ENCODE measurements at regions not wholly inside any gene's neighbourhood (a gene's known extent, or its start where the extent isn't known, plus 50 kb on each side); places are given as distances from the start of the nearest gene placed in this dataset.

- Histone ChIP-seq H3K27ac (ENCODE audit: low read length) (no peak overlapping the region), H3K4me1 (ENCODE audit: control insufficient read depth, insufficient read depth, low read length) (no peaks in the 10 kb centered on the region), H3K36me3 (ENCODE audit: control insufficient read depth, insufficient read depth, low read length) (no peaks in the 10 kb centered on the region), H3K27me3 (ENCODE audit: control insufficient read depth, insufficient read depth, low read length) (no peaks in the 10 kb centered on the region), H3K9me3 (ENCODE audit: control insufficient read depth, insufficient read depth, low read length) (peaks cover 8% of the 10 kb centered on the region), H3K4me3 (ENCODE audit: low read length) (no peak overlapping the region)
- H3K27me3 Mint-ChIP-seq (ENCODE audit: low read depth in 2 of 2) = no peaks in the 10 kb centered on the region
- DNase-seq = no peak
- H3K9me3 Mint-ChIP-seq = peaks cover 12 to 27% of the 10 kb centered on the region in 2 donors
- H3K4me3 Mint-ChIP-seq = no peak overlapping the region
- no peak overlapping the region for H3K27ac Mint-ChIP-seq
- H3K4me1 Mint-ChIP-seq = no peaks in the 10 kb centered on the region
- H3K36me3 Mint-ChIP-seq = no peaks in the 10 kb centered on the region
- WGBS (ENCODE audit: insufficient coverage) = no CpG with 5 or more reads among the region's 1 CpG
- TF ChIP-seq CTCF (IDR thresholded peaks at IDR 0.05) = no peak
- ATAC-seq = no peak
- intact Hi-C loops (cut with micrococcal nuclease) = no loop called here
Measured at GRCh38 chr14:62429683-62430082, 615.6 kb downstream of the KCNH5 start.

GRCh38 chr14:62431496-62431895, 613.8 kb downstream of the KCNH5 start:
- intact Hi-C loops (cut with micrococcal nuclease) = no loop called here
- Histone ChIP-seq H3K27ac (ENCODE audit: low read length) (no peak overlapping the region), H3K27me3 (ENCODE audit: control insufficient read depth, insufficient read depth, low read length) (no peaks in the 10 kb centered on the region), H3K9me3 (ENCODE audit: control insufficient read depth, insufficient read depth, low read length) (peaks cover 8% of the 10 kb centered on the region), H3K4me3 (ENCODE audit: low read length) (no peak overlapping the region), H3K36me3 (ENCODE audit: control insufficient read depth, insufficient read depth, low read length) (no peaks in the 10 kb centered on the region), H3K4me1 (ENCODE audit: control insufficient read depth, insufficient read depth, low read length) (no peaks in the 10 kb centered on the region)
- H3K4me3 Mint-ChIP-seq = no peak overlapping the region
- H3K9me3 Mint-ChIP-seq = peaks cover 9 to 30% of the 10 kb centered on the region in 2 donors
- no peaks in the 10 kb centered on the region for H3K36me3 Mint-ChIP-seq
- ATAC-seq = no peak
- TF ChIP-seq CTCF (IDR thresholded peaks at IDR 0.05) = no peak
- no peaks in the 10 kb centered on the region for H3K4me1 Mint-ChIP-seq
- no peak for DNase-seq
- WGBS (ENCODE audit: insufficient coverage) = 62% methylated on average over 2 of the region's 2 CpGs
- H3K27ac Mint-ChIP-seq = no peak overlapping the region
- no peaks in the 10 kb centered on the region for H3K27me3 Mint-ChIP-seq (ENCODE audit: low read depth in 2 of 2)

GRCh38 chr14:62432955-62433354, 612.3 kb downstream of the KCNH5 start:
- no peaks in the 10 kb centered on the region for H3K4me1 ChIP-seq (ENCODE audit: control insufficient read depth, insufficient read depth, low read length)

More at GRCh38 chr14:62432955-62433354, 612.3 kb downstream of the KCNH5 start:
- WGBS (ENCODE audit: insufficient coverage) = 80% methylated on average over 1 of the region's 2 CpGs
- DNase-seq = no peak
- Mint-ChIP-seq H3K4me3 (no peak overlapping the region), H3K27ac (no peak overlapping the region), H3K36me3 (peaks cover 9% of the 10 kb centered on the region), H3K27me3 (ENCODE audit: low read depth in 2 of 2) (no peaks in the 10 kb centered on the region), H3K4me1 (no peaks in the 10 kb centered on the region), H3K9me3 (peaks cover 12 to 30% of the 10 kb centered on the region in 2 donors)
- Histone ChIP-seq H3K27me3 (ENCODE audit: control insufficient read depth, insufficient read depth, low read length) (no peaks in the 10 kb centered on the region), H3K36me3 (ENCODE audit: control insufficient read depth, insufficient read depth, low read length) (no peaks in the 10 kb centered on the region), H3K4me3 (ENCODE audit: low read length) (no peak overlapping the region), H3K9me3 (ENCODE audit: control insufficient read depth, insufficient read depth, low read length) (peaks cover 8% of the 10 kb centered on the region), H3K27ac (ENCODE audit: low read length) (no peak overlapping the region)
- intact Hi-C loops (cut with micrococcal nuclease) = no loop called here
- no peak for TF ChIP-seq CTCF (IDR thresholded peaks at IDR 0.05)
- ATAC-seq = no peak

Data from natural killer cell (primary cell).